ENCODE measurements at regions not wholly inside any gene's neighbourhood (a gene's known extent, or its start where the extent isn't known, plus 50 kb on each side); places are given as distances from the start of the nearest gene placed in this dataset.

GRCh38 chr15:83346342-83346741 lies 61.9 kb upstream of the BNC1 start:
- TF ChIP-seq JUN (CRISPR knock-in tag; IDR thresholded peaks at IDR 0.05): no peak
- TF ChIP-seq CTCF (IDR thresholded peaks at IDR 0.05): no peak
- no peak for TF ChIP-seq ATF2 (CRISPR knock-in tag; IDR thresholded peaks at IDR 0.05; ENCODE audit: borderline replicate concordance, low read depth)
- no peak for TF ChIP-seq ZNF232 (CRISPR knock-in tag; IDR thresholded peaks at IDR 0.05)
- TF ChIP-seq TEAD4 (CRISPR knock-in tag; IDR thresholded peaks at IDR 0.05): no peak
- no peak for TF ChIP-seq FOXJ3 (CRISPR knock-in tag; IDR thresholded peaks at IDR 0.05; ENCODE audit: borderline replicate concordance)
- no peak for TF ChIP-seq E2F1 (CRISPR knock-in tag; IDR thresholded peaks at IDR 0.05)
- no peak for TF ChIP-seq ZNF121 (CRISPR knock-in tag; IDR thresholded peaks at IDR 0.05)
- TF ChIP-seq FOXP1 (CRISPR knock-in tag; IDR thresholded peaks at IDR 0.05; ENCODE audit: borderline replicate concordance): no peak
- no peak for TF ChIP-seq ZBTB43 (CRISPR knock-in tag; IDR thresholded peaks at IDR 0.05)

Data from WTC11 (cell line).